Hematopoietic multipotent progenitor cell (in vitro differentiated cells): ENCODE measurements at regions not wholly inside any gene's neighbourhood (a gene's known extent, or its start where the extent isn't known, plus 50 kb on each side); places are given as distances from the start of the nearest gene placed in this dataset. TPM values are rescaled to one million over a fixed set of nuclear protein-coding genes. Genes with fewer than 3 reads are reported as not detected.
A peak's percentile ranks its signal among the peaks of the same experiment; 100 is the strongest.
"Not testable (repeated sequence)": the region's sequence is repeated elsewhere in the genome, so short reads cannot be mapped to it uniquely, and the experiment has no call there.

Source experiments
- DNase-seq, 3 donors: peaks; one replicate each; pipeline ENCODE4 v3.0.0-alpha.2; 2011 to 2015; ENCODE audit warnings: low read depth in 2 of 3, low spot score in 2 of 3
- small RNA-seq: library from RNA; depleted of rRNA; stranded (forward); fragments of <200 nt; gene quantifications from one replicate; pipeline ENCODE3, GENCODE V24; 2012

- peak in 2 of 3 donors; percentile 48 to 74 for DNase-seq
Measured at GRCh38 chr9:41643571-41644279, 454.6 kb upstream of the ZNG1F start.

- DNase-seq: not testable (repeated sequence)
Measured at GRCh38 chr9:41633726-41634125, 444.6 kb upstream of the ZNG1F start.

GRCh38 chr9:41623666-41624065, 434.5 kb upstream of the ZNG1F start:
- DNase-seq: not testable (repeated sequence)

GRCh38 chr9:41619254-41619653, 430.1 kb upstream of the ZNG1F start:
- not testable (repeated sequence) for DNase-seq

GRCh38 chr9:41606961-41607547, 417.9 kb upstream of the ZNG1F start:
- DNase-seq: not testable (repeated sequence)

- DNase-seq: not testable (repeated sequence)
Measured at GRCh38 chr9:41565572-41565971, 376.5 kb upstream of the ZNG1F start.

Small RNA genes lying in the stretch of these regions (small RNA-seq; reads per million reads assigned to genes)
- not detected for gene AL591926.1
- not detected for gene AL591926.4
- gene AL591926.5: not detected
- gene AL591926.6: not detected
- gene AL591926.8: not detected
- gene AL591926.9: not detected
- not detected for gene RF00019
- gene RF00156: not detected
- not detected for gene RN7SL565P
